SH-SY5Y (cell line): ENCODE measurements at regions not wholly inside any gene's neighbourhood (a gene's known extent, or its start where the extent isn't known, plus 50 kb on each side); places are given as distances from the start of the nearest gene placed in this dataset.

Source experiments
- GATA2 ChIP-seq: IDR thresholded peaks from 2 replicates; pipeline ENCODE4 v1.6.1; 2011; ENCODE audit warnings: mild to moderate bottlenecking, low read depth, low read length
- GATA3 ChIP-seq: IDR thresholded peaks from 2 replicates; pipeline ENCODE4 v1.6.1; 2011; ENCODE audit warnings: low read depth, mild to moderate bottlenecking, low read length, moderate library complexity

GRCh38 chr12:42770261-42770660 lies 180.7 kb upstream of the PRICKLE1 start:
- TF ChIP-seq GATA2 (no peak), GATA3 (no peak)

GRCh38 chr12:42769455-42769854 lies 179.9 kb upstream of the PRICKLE1 start:
- TF ChIP-seq GATA2: no peak
- no peak for TF ChIP-seq GATA3

GRCh38 chr12:42767998-42768397 lies 178.5 kb upstream of the PRICKLE1 start:
- TF ChIP-seq GATA2 (no peak), GATA3 (no peak)

DNA sequence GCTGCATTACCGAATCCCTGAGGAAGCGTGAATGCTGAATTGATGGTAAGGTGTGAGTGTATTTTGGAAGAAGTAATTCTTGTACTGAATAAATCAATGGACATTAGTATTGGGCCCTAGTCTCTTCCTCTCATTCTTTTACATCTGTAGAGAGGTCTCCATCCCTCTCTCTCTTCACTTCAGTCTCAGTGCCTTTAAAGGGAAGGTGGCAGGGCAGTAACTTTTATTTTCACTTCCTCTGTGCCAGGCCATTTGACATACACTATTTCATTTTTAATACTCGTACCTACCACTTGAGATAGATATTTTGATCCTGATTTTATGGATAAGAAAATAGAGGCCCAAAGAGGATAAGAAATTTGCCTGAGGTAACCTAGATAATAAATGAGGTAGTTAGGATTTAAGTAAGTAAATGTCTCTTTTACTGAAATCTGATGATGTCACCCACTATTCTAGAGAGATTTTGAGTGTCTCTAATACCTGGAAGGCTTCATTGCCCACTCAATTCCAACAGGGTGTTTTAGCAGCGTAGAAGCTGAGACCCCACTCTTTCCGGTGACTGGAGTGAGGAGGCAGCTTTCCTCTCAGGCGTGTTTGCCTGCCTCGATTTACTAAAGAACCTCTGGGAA lies 177.9 kb upstream of the PRICKLE1 start:
- TF ChIP-seq GATA3 (no peak), GATA2 (no peak)

DNA sequence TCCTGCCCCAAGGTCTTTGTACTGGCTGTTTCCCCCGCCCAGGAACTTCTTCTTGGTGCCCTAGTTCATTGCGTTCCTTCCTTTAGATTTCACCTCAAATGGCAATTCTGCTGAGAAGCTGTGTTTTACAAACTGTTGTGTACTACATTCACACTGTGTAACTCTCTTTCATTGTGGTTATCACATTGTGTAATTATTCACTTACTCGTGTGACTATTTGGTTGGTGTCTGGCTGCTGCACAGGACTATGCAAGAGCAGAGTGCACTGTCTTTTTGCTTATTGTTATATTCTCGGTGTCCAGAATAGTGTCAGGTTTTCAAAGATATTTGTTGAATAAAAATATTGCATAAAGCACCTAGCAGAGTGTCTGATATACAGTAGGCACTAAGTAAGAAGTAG lies 177.2 kb upstream of the PRICKLE1 start:
- TF ChIP-seq GATA2 (no peak), GATA3 (no peak)

- TF ChIP-seq GATA3 (no peak), GATA2 (no peak)
Observed at GRCh38 chr12:42766026-42766425, 176.5 kb upstream of the PRICKLE1 start.

DNA sequence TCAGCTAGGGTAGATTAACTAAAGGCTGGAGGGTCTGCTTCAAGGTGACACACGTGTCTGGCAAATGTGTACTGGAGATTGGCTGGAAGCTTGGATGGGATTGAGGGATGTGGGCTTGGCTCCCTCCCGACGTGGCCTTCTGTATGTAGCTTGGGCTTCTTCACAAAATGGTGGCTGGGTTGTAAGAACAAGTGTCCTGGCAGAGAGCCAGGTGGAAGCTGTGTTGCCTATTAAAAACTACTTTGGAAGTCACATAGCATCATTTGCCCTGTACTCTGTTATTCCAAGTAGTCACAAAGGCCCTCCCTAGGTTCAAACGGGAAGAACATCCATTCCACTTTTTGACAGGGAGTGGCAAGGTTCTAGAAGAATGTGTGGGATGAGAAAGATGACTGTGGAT lies 174.1 kb upstream of the PRICKLE1 start:
- TF ChIP-seq GATA3: no peak
- TF ChIP-seq GATA2: no peak

DNA sequence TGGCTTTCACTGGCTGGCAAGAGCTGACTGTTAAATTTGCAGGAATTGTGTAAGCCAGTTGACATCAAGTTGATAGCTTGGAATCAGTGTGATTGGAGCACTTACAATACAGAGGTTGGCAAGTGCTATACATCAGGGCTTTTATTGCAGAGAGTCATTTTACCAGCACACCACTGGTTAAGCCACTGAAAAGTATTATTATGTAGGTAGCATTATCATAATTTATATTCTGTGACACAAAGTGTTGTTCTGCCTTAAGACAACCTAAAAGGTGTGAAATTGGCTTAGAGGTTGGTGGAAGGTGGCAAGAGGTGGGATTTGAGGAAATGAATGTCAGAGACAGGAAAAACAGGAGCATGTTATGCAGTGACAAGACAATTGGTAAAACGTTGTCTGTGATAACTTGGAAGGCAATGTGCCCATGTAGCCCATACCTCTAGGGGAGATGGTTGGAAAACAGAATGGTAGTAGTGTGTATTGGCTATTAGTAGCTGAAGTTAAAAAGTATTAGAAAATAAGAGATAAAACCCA lies 172.9 kb upstream of the PRICKLE1 start:
- TF ChIP-seq GATA3: no peak
- TF ChIP-seq GATA2: no peak

DNA sequence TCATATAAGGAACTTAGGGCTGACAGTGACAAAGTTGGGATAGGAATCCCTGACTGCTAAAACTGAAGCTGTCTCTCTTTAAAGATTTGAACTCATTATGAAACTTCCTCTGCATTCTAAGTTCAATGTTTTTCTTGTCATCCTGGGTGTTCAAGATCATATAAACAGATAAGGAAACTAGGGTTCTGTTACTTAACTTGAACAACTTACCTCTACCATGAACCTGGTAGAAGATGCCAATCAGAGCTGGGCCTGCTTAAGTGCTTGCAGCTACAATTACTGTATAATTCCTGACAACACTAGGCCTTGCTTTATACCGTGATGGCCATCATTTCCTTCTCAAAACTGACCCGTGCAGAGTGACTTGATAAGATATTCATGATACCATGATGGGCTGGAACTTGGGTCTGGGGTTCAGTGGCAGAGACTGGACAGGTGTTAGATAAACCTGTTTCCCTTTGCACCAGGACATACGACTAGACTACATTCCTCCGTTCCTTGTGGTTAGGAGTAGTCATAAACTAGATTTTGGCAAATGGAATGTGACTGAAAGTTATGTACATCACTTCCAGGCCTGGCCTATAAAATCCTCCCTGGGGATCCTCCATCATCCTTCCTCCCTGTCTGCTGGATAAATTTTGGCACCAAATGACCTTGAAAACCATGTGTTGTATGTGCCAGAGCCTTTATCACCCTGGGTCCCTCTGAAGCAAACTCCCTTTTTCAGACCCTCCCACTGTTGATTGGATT lies 172.2 kb upstream of the PRICKLE1 start:
- no peak; the same call in 1 of the 2 replicates for TF ChIP-seq GATA2
- no peak for TF ChIP-seq GATA3

DNA sequence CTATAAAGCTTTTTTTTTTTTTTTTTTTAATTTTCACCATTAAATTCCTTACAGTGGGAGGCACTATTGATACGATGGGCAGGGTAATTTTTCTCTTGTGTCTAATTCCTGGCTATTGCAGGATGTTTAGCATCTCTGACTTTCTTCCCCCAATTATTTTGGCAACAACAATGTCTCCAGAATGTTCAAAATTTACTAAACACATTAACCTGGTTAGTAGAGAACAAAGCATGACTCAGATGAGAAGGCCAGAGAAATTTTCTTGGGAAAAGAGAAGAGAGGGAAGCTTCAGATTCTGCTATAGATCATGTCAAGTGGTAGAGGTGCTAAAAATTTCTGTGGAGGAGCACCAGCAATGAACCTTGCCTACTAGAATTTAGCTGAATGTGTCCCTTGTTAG lies 171.5 kb upstream of the PRICKLE1 start:
- TF ChIP-seq GATA2 (no peak), GATA3 (no peak)

GRCh38 chr12:42760550-42760949 lies 171.0 kb upstream of the PRICKLE1 start:
- TF ChIP-seq GATA3: no peak
- no peak for TF ChIP-seq GATA2

DNA sequence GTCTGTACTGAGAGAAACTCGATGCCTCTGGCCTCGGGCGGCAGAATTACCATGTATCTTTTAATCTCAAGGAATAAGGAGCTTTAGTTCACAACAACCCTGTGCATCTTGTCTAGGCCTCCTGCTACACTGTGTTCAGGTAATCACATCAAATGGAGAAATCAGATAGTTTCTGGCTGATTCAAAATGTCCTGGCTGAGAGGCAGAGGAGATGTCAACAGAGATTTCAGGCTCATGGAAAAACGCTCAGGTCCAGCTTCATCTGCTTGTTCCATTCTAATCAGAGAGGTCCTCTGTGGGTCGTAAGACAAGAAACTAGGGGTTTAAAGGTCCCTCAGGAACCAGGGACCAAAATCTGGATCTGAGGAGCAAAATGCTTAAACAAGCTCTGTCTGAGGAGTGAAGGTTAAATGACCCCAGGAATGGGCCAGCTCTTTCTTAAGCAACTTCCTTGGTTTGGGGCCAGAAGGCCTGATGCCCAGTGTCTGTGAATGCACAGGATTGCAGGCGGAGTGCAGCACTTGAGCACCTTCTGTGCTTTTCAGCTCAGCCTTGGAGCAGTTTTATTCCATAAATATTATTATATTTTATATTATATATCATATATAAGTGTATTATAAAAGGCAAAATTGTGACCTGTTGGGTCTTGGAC lies 170.2 kb upstream of the PRICKLE1 start:
- TF ChIP-seq GATA3 (no peak), GATA2 (no peak)

DNA sequence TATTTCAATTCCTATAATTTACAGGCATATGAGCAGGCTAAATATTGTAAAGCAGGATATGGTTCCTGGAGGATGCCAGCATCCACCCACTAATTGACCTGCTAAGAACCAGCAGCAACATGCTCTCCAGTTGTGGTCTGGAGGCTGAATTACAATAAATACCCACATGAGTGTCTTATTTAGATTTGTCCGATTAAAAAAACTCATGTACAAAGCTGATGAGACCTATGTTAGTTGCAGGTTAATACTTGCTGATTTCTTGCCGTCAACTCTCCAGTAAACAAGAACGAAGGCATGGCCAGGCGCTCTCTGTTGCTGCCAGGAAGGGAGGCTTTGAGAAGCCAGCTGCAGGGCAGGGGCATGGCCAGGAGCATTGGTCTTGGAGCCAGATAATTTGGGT lies 169.3 kb upstream of the PRICKLE1 start:
- TF ChIP-seq GATA2: no peak
- no peak for TF ChIP-seq GATA3

DNA sequence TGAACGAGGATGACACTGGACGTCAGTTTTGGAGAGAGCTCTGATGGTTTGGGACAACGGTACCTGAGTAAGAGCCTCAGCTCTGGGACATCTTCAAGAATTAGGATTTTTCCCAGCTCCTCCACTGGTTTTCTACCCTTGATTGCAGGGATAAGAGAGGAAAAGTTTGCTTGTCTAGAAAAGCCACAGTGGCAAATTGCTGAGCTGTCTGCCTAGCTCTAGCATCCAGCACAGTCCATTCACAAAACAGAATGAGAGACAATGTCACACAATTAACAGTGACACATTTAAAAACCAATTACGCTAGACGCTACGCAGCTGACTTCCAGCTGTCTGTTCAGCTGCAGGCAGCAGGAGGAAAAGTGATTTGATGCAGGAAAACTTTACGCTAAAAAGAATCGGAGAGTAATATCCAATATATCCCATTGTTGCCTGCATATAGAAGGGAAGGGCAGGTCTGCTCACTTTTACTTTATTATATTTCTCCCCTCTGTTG lies 168.1 kb upstream of the PRICKLE1 start:
- no peak for TF ChIP-seq GATA2
- no peak for TF ChIP-seq GATA3
